Mesendoderm (in vitro differentiated cells): ENCODE measurements at regions not wholly inside any gene's neighbourhood (a gene's known extent, or its start where the extent isn't known, plus 50 kb on each side); places are given as distances from the start of the nearest gene placed in this dataset.
"Not testable (repeated sequence)": the region's sequence is repeated elsewhere in the genome, so short reads cannot be mapped to it uniquely, and the experiment has no call there.

Experiments
- DNase-seq: peaks from one replicate; pipeline ENCODE4 v3.0.0; 2013
- H2AK5ac ChIP-seq: 2 replicates; pipeline ENCODE4 v1.6.1; 2013; ENCODE audit warnings: low read length, inconsistent platforms
- H2BK120ac ChIP-seq: 2 replicates; pipeline ENCODE4 v1.6.1; 2013; ENCODE audit warnings: low read depth, mild to moderate bottlenecking, low read length, moderate library complexity, mixed read lengths
- H2BK15ac ChIP-seq: replicated peaks from 2 replicates; pipeline ENCODE4 v1.6.1; 2013; ENCODE audit warnings: low read depth, mild to moderate bottlenecking, moderate library complexity
- H2BK5ac ChIP-seq: 2 replicates; pipeline ENCODE4 v1.6.1; 2013; ENCODE audit warnings: low read length, inconsistent platforms
- H3K18ac ChIP-seq: 2 replicates; pipeline ENCODE4 v1.6.1; 2013; ENCODE audit warnings: mild to moderate bottlenecking, low read length, mixed read lengths
- H3K23ac ChIP-seq: one replicate; pipeline ENCODE4 v1.6.1; 2013; ENCODE audit warnings: low read length
- H3K27ac ChIP-seq: 2 replicates; pipeline ENCODE4 v1.5.1; 2013; ENCODE audit warnings: low read depth, mild to moderate bottlenecking, inconsistent platforms, low read length, moderate library complexity
- H3K27me3 ChIP-seq: 2 replicates; pipeline ENCODE4 v1.6.1; 2013; ENCODE audit warnings: low read length, control low read depth, mild to moderate bottlenecking, inconsistent platforms; ENCODE audit not compliant: insufficient read depth, poor library complexity
- H3K36me3 ChIP-seq: 2 replicates; pipeline ENCODE4 v1.6.1; 2013; ENCODE audit warnings: low read length, inconsistent platforms; ENCODE audit not compliant: control insufficient read depth, insufficient read depth
- H3K4ac ChIP-seq: one replicate; pipeline ENCODE4 v1.6.1; 2013; ENCODE audit warnings: low read depth, mild to moderate bottlenecking, low read length, moderate library complexity
- H3K4me1 ChIP-seq: 2 replicates; pipeline ENCODE4 v1.6.1; 2013; ENCODE audit warnings: low read depth, low read length, inconsistent platforms; ENCODE audit not compliant: control insufficient read depth
- H3K4me2 ChIP-seq: 2 replicates; pipeline ENCODE4 v1.6.1; 2013; ENCODE audit warnings: low read length
- H3K4me3 ChIP-seq: 2 replicates; pipeline ENCODE4 v1.5.1; 2013; ENCODE audit warnings: mild to moderate bottlenecking, low read length
- H3K56ac ChIP-seq: one replicate; pipeline ENCODE4 v1.6.1; 2013; ENCODE audit warnings: low read length
- H3K79me1 ChIP-seq: 2 replicates; pipeline ENCODE4 v1.6.1; 2013; ENCODE audit warnings: low read length, inconsistent platforms
- H3K79me2 ChIP-seq: 2 replicates; pipeline ENCODE4 v1.6.1; 2013; ENCODE audit warnings: mild to moderate bottlenecking, low read length; ENCODE audit not compliant: control insufficient read depth, insufficient read depth
- H3K9ac ChIP-seq: 2 replicates; pipeline ENCODE4 v1.6.1; 2013; ENCODE audit warnings: low read length, inconsistent platforms
- H4K5ac ChIP-seq: one replicate; pipeline ENCODE4 v1.6.1; 2013; ENCODE audit warnings: low read length
- H4K8ac ChIP-seq: one replicate; pipeline ENCODE4 v1.6.1; 2013; ENCODE audit warnings: low read depth, mild to moderate bottlenecking, control low read depth, low read length, moderate library complexity
- WGBS: extraction: QIAGEN DNeasy Blood & Tissue Kit; methylation state at CpG from one replicate; pipeline ENCODE4 v1.1.7; 2013; ENCODE audit warnings: low lambda C conversion rate, missing lambda C conversion rate; ENCODE audit not compliant: insufficient coverage; ENCODE audit errors: extremely low coverage; 5-methylcytosine and 5-hydroxymethylcytosine counted together

- H4K8ac ChIP-seq, H2BK15ac ChIP-seq, H2BK5ac ChIP-seq, H3K79me2 ChIP-seq, H3K4me3 ChIP-seq, H4K5ac ChIP-seq, H3K4me2 ChIP-seq, H3K4ac ChIP-seq, H3K79me1 ChIP-seq, H3K56ac ChIP-seq, H3K9ac ChIP-seq, DNase-seq, H3K27ac ChIP-seq, H3K23ac ChIP-seq, H2AK5ac ChIP-seq, H3K4me1 ChIP-seq, H3K36me3 ChIP-seq, H3K27me3 ChIP-seq, H3K18ac ChIP-seq, H2BK120ac ChIP-seq: not testable (repeated sequence)
- WGBS, result no CpG with 5 or more reads among the region's 2 CpGs
Observed at GRCh38 chr11:134720691-134721070, 308.6 kb upstream of the B3GAT1 start.

GRCh38 chr11:134719940-134720690, 308.1 kb upstream of the B3GAT1 start:
- not testable (repeated sequence) for H3K4me3 ChIP-seq, H3K36me3 ChIP-seq, H2BK120ac ChIP-seq, DNase-seq, H2BK5ac ChIP-seq, H3K27ac ChIP-seq, H4K5ac ChIP-seq, H3K18ac ChIP-seq, H3K27me3 ChIP-seq, H2AK5ac ChIP-seq, H3K9ac ChIP-seq, H4K8ac ChIP-seq, H3K4me2 ChIP-seq, H3K4ac ChIP-seq, H3K56ac ChIP-seq, H3K79me2 ChIP-seq, H3K23ac ChIP-seq, H3K79me1 ChIP-seq, H2BK15ac ChIP-seq, H3K4me1 ChIP-seq
- WGBS, result no CpG with 5 or more reads among the region's 4 CpGs

GRCh38 chr11:134719397-134719796, 307.4 kb upstream of the B3GAT1 start:
- Histone ChIP-seq H3K23ac (no peak overlapping the region), H3K27ac (no peak overlapping the region), H3K4me3 (no peak overlapping the region), H2BK5ac (no peak overlapping the region), H3K27me3 (no peaks in the 10 kb centered on the region), H2AK5ac (no peak overlapping the region), H2BK120ac (no peak overlapping the region), H4K8ac (no peak overlapping the region), H2BK15ac (no peak overlapping the region), H3K18ac (no peak overlapping the region), H3K79me1 (no peaks in the 10 kb centered on the region), H3K4me1 (no peaks in the 10 kb centered on the region), H3K36me3 (no peaks in the 10 kb centered on the region), H3K79me2 (no peaks in the 10 kb centered on the region), H4K5ac (no peak overlapping the region), H3K4me2 (no peak overlapping the region), H3K9ac (no peak overlapping the region), H3K56ac (no peak overlapping the region), H3K4ac (no peak overlapping the region)
- WGBS, result no CpG with 5 or more reads among the region's 5 CpGs
- no peak for DNase-seq

- Histone ChIP-seq H4K5ac (no peak overlapping the region), H3K4ac (no peak overlapping the region), H3K79me1 (no peaks in the 10 kb centered on the region), H4K8ac (no peak overlapping the region), H3K4me3 (no peak overlapping the region), H3K27me3 (no peaks in the 10 kb centered on the region), H3K4me2 (no peak overlapping the region), H3K56ac (no peak overlapping the region), H3K23ac (no peak overlapping the region), H2BK5ac (no peak overlapping the region), H3K79me2 (no peaks in the 10 kb centered on the region), H2AK5ac (no peak overlapping the region), H3K18ac (no peak overlapping the region), H3K4me1 (no peaks in the 10 kb centered on the region), H2BK120ac (no peak overlapping the region), H3K36me3 (no peaks in the 10 kb centered on the region), H3K9ac (no peak overlapping the region), H2BK15ac (no peak overlapping the region), H3K27ac (no peak overlapping the region)
- no peak for DNase-seq
- WGBS, result no CpG with 5 or more reads among the region's 4 CpGs
Observed at GRCh38 chr11:134716582-134716981, 304.5 kb upstream of the B3GAT1 start.

- no peak overlapping the region for H2BK120ac ChIP-seq
- WGBS, result no CpG with 5 or more reads among the region's 10 CpGs
- no peak overlapping the region for H3K27ac ChIP-seq
- H3K4me2 ChIP-seq, result no peak overlapping the region
- no peaks in the 10 kb centered on the region for H3K36me3 ChIP-seq
- no peak overlapping the region for H3K23ac ChIP-seq
- no peak overlapping the region for H4K5ac ChIP-seq
- no peak overlapping the region for H3K56ac ChIP-seq
- H3K4me1 ChIP-seq, result no peaks in the 10 kb centered on the region
- H3K27me3 ChIP-seq, result no peaks in the 10 kb centered on the region
- no peak overlapping the region for H2AK5ac ChIP-seq
- H4K8ac ChIP-seq, result no peak overlapping the region
- no peak overlapping the region for H2BK5ac ChIP-seq
- no peak overlapping the region for H3K9ac ChIP-seq
- no peaks in the 10 kb centered on the region for H3K79me1 ChIP-seq
- no peaks in the 10 kb centered on the region for H3K79me2 ChIP-seq
- no peak overlapping the region for H3K18ac ChIP-seq
- no peak overlapping the region for H3K4me3 ChIP-seq
- no peak overlapping the region for H3K4ac ChIP-seq
- no peak for DNase-seq
- H2BK15ac ChIP-seq, result no peak overlapping the region
Observed at GRCh38 chr11:134714021-134714656, 302.1 kb upstream of the B3GAT1 start.
